ENCODE measurements at regions not wholly inside any gene's neighbourhood (a gene's known extent, or its start where the extent isn't known, plus 50 kb on each side); places are given as distances from the start of the nearest gene placed in this dataset.

- TF ChIP-seq JUND (IDR thresholded peaks at IDR 0.05) (no peak), EGR1 (IDR thresholded peaks at IDR 0.05; ENCODE audit: low read depth) (no peak), POLR2A (IDR thresholded peaks at IDR 0.05; ENCODE audit: borderline replicate concordance, extremely low read depth, insufficient read depth, insufficient read length) (no peak), TCF7L2 (IDR thresholded peaks at IDR 0.05; ENCODE audit: borderline replicate concordance, extremely low read depth, insufficient read depth, insufficient read length) (no peak)
Measured at GRCh38 chr21:19034560-19034959, 631.0 kb upstream of the TMPRSS15 start (continued).

GRCh38 chr21:19045876-19046275 is 642.3 kb upstream of the TMPRSS15 start:
- TF ChIP-seq ZNF274 (IDR thresholded peaks at IDR 0.05; ENCODE audit: low read depth, low read length) = no peak
- no peak for TF ChIP-seq FOSL1 (IDR thresholded peaks at IDR 0.05; ENCODE audit: low read depth)
- TF ChIP-seq SRF (IDR thresholded peaks at IDR 0.05; ENCODE audit: low read depth) = no peak
- no peak for TF ChIP-seq POLR2AphosphoS5 (IDR thresholded peaks at IDR 0.05; ENCODE audit: low read depth, low read length)
- no peak for TF ChIP-seq RAD21 (IDR thresholded peaks at IDR 0.05; ENCODE audit: low read depth)
- no peak for TF ChIP-seq ELF1 (IDR thresholded peaks at IDR 0.05; ENCODE audit: borderline replicate concordance, low read depth)
- no peak for TF ChIP-seq MAX (IDR thresholded peaks at IDR 0.05)
- no peak for TF ChIP-seq CBX3 (IDR thresholded peaks at IDR 0.05; ENCODE audit: low read depth)
- TF ChIP-seq CEBPB (IDR thresholded peaks at IDR 0.05; ENCODE audit: low read depth) = no peak
- no peak for TF ChIP-seq ZFX (IDR thresholded peaks at IDR 0.05)
- no peak for TF ChIP-seq EZH2phosphoT487 (IDR thresholded peaks at IDR 0.05; ENCODE audit: borderline replicate concordance)
- TF ChIP-seq ATF3 (IDR thresholded peaks at IDR 0.05) = no peak
- TF ChIP-seq REST (IDR thresholded peaks at IDR 0.05; ENCODE audit: low read depth) = no peak
- TF ChIP-seq POLR2A (IDR thresholded peaks at IDR 0.05; ENCODE audit: borderline replicate concordance, extremely low read depth, insufficient read depth, insufficient read length) = no peak
- TF ChIP-seq CTCF (IDR thresholded peaks at IDR 0.05 in 2 of 3, conservative IDR thresholded peaks at IDR 0.05 in 1 of 3; ENCODE audit: borderline replicate concordance in 1 of 3, insufficient read depth in 1 of 3, low read depth in 2 of 3, low read length in 2 of 3) = no peak
- TF ChIP-seq EZH2 (IDR thresholded peaks at IDR 0.05) = no peak
- no peak for TF ChIP-seq EGR1 (IDR thresholded peaks at IDR 0.05; ENCODE audit: low read depth)
- no peak for TF ChIP-seq ZBTB33 (IDR thresholded peaks at IDR 0.05; ENCODE audit: extremely low read depth, insufficient replicate concordance, low read length)
- no peaks in the 10 kb centered on the region for H4K20me1 ChIP-seq (ENCODE audit: insufficient read depth)
- no peak overlapping the region for H2AFZ ChIP-seq (ENCODE audit: low read depth, low read length, poor library complexity, severe bottlenecking)
- ATAC-seq (no peak), DNase-seq (ENCODE audit: low read depth, low spot score) (no peak)
- peaks cover 6 to 24% of the 10 kb centered on the region in 2 experiments; a peak in 3 of 4 replicates for H3K9me3 ChIP-seq (ENCODE audit: control insufficient read depth in 1 of 2, insufficient read depth in 1 of 2, low read depth in 1 of 2, low read length in 2 of 2)
- ChIA-PET POLR2A (no interaction called here), RAD21 (ENCODE audit: low non-redundant PET in 1 of 2, low total read pairs in 2 of 2, uncharacterized antibody in 2 of 2, unreplicated experiment in 2 of 2) (no interaction called here), CTCF (no interaction called here)
- H3K9ac ChIP-seq (ENCODE audit: low read length) = no peak overlapping the region
- no peak overlapping the region for H3K4me2 ChIP-seq (ENCODE audit: low read length)
- intact Hi-C loops (cut with micrococcal nuclease) = no loop called here
- H3K36me3 ChIP-seq (ENCODE audit: control insufficient read depth in 1 of 2, insufficient read depth in 2 of 2, low read length in 2 of 2) = no peaks in the 10 kb centered on the region
- no TSS peak for BruUV-seq (replicated peaks)
- H3K27me3 ChIP-seq (ENCODE audit: insufficient read depth, low read length) = no peaks in the 10 kb centered on the region
- no peaks in the 10 kb centered on the region for H3K4me1 ChIP-seq (ENCODE audit: control insufficient read depth in 1 of 2, insufficient read depth in 2 of 2, low read length in 2 of 2)
- H3K79me2 ChIP-seq (ENCODE audit: insufficient read depth, low read length) = no peaks in the 10 kb centered on the region
- H3K9me2 ChIP-seq (ENCODE audit: insufficient read depth) = no peaks in the 10 kb centered on the region
- no peak overlapping the region for H3K4me3 ChIP-seq (replicated peaks in 1 of 2; ENCODE audit: low read depth in 1 of 2, low read length in 2 of 2)
- no peak overlapping the region for H3K27ac ChIP-seq (ENCODE audit: low read depth, low read length)

Measured in HCT116 (cell line).